Mesendoderm (in vitro differentiated cells): ENCODE measurements at regions not wholly inside any gene's neighbourhood (a gene's known extent, or its start where the extent isn't known, plus 50 kb on each side); places are given as distances from the start of the nearest gene placed in this dataset.

ENCODE experiments used
- DNase-seq: peaks from one replicate; pipeline ENCODE4 v3.0.0; 2013
- H2AK5ac ChIP-seq: 2 replicates; pipeline ENCODE4 v1.6.1; 2013; ENCODE audit warnings: low read length, inconsistent platforms
- H2BK120ac ChIP-seq: 2 replicates; pipeline ENCODE4 v1.6.1; 2013; ENCODE audit warnings: low read depth, mild to moderate bottlenecking, low read length, moderate library complexity, mixed read lengths
- H2BK15ac ChIP-seq: replicated peaks from 2 replicates; pipeline ENCODE4 v1.6.1; 2013; ENCODE audit warnings: low read depth, mild to moderate bottlenecking, moderate library complexity
- H2BK5ac ChIP-seq: 2 replicates; pipeline ENCODE4 v1.6.1; 2013; ENCODE audit warnings: low read length, inconsistent platforms
- H3K18ac ChIP-seq: 2 replicates; pipeline ENCODE4 v1.6.1; 2013; ENCODE audit warnings: mild to moderate bottlenecking, low read length, mixed read lengths
- H3K23ac ChIP-seq: one replicate; pipeline ENCODE4 v1.6.1; 2013; ENCODE audit warnings: low read length
- H3K27ac ChIP-seq: 2 replicates; pipeline ENCODE4 v1.5.1; 2013; ENCODE audit warnings: low read depth, mild to moderate bottlenecking, inconsistent platforms, low read length, moderate library complexity
- H3K27me3 ChIP-seq: 2 replicates; pipeline ENCODE4 v1.6.1; 2013; ENCODE audit warnings: low read length, control low read depth, mild to moderate bottlenecking, inconsistent platforms; ENCODE audit not compliant: insufficient read depth, poor library complexity
- H3K36me3 ChIP-seq: 2 replicates; pipeline ENCODE4 v1.6.1; 2013; ENCODE audit warnings: low read length, inconsistent platforms; ENCODE audit not compliant: control insufficient read depth, insufficient read depth
- H3K4ac ChIP-seq: one replicate; pipeline ENCODE4 v1.6.1; 2013; ENCODE audit warnings: low read depth, mild to moderate bottlenecking, low read length, moderate library complexity
- H3K4me1 ChIP-seq: 2 replicates; pipeline ENCODE4 v1.6.1; 2013; ENCODE audit warnings: low read depth, low read length, inconsistent platforms; ENCODE audit not compliant: control insufficient read depth
- H3K4me2 ChIP-seq: 2 replicates; pipeline ENCODE4 v1.6.1; 2013; ENCODE audit warnings: low read length
- H3K4me3 ChIP-seq: 2 replicates; pipeline ENCODE4 v1.5.1; 2013; ENCODE audit warnings: mild to moderate bottlenecking, low read length
- H3K56ac ChIP-seq: one replicate; pipeline ENCODE4 v1.6.1; 2013; ENCODE audit warnings: low read length
- H3K79me1 ChIP-seq: 2 replicates; pipeline ENCODE4 v1.6.1; 2013; ENCODE audit warnings: low read length, inconsistent platforms
- H3K79me2 ChIP-seq: 2 replicates; pipeline ENCODE4 v1.6.1; 2013; ENCODE audit warnings: mild to moderate bottlenecking, low read length; ENCODE audit not compliant: control insufficient read depth, insufficient read depth
- H3K9ac ChIP-seq: 2 replicates; pipeline ENCODE4 v1.6.1; 2013; ENCODE audit warnings: low read length, inconsistent platforms
- H4K5ac ChIP-seq: one replicate; pipeline ENCODE4 v1.6.1; 2013; ENCODE audit warnings: low read length
- H4K8ac ChIP-seq: one replicate; pipeline ENCODE4 v1.6.1; 2013; ENCODE audit warnings: low read depth, mild to moderate bottlenecking, control low read depth, low read length, moderate library complexity
- WGBS: extraction: QIAGEN DNeasy Blood & Tissue Kit; methylation state at CpG from one replicate; pipeline ENCODE4 v1.1.7; 2013; ENCODE audit warnings: low lambda C conversion rate, missing lambda C conversion rate; ENCODE audit not compliant: insufficient coverage; ENCODE audit errors: extremely low coverage; 5-methylcytosine and 5-hydroxymethylcytosine counted together

- no peak overlapping the region for H3K56ac ChIP-seq
- H3K79me2 ChIP-seq: no peaks in the 10 kb centered on the region
- H2BK5ac ChIP-seq: no peak overlapping the region
- H3K4me3 ChIP-seq: no peak overlapping the region
- H3K79me1 ChIP-seq: no peaks in the 10 kb centered on the region
- no peaks in the 10 kb centered on the region for H3K36me3 ChIP-seq
- WGBS: no CpG with 5 or more reads among the region's 3 CpGs
- no peak overlapping the region for H3K23ac ChIP-seq
- DNase-seq: peak; percentile 84
- H3K9ac ChIP-seq: no peak overlapping the region
- no peak overlapping the region for H3K4ac ChIP-seq
- no peak overlapping the region for H4K5ac ChIP-seq
- no peak overlapping the region for H3K4me2 ChIP-seq
- no peak overlapping the region for H2AK5ac ChIP-seq
- no peak overlapping the region for H2BK120ac ChIP-seq
- H3K18ac ChIP-seq: no peak overlapping the region
- no peak overlapping the region for H2BK15ac ChIP-seq
- no peak overlapping the region for H4K8ac ChIP-seq
- peaks cover 3% of the 10 kb centered on the region for H3K4me1 ChIP-seq
- H3K27me3 ChIP-seq: no peaks in the 10 kb centered on the region
- H3K27ac ChIP-seq: peak overlapping the region; percentile 11
These were observed 113.6 kb upstream of the PPARGC1A start for GRCh38 chr4:24003496-24003895.

- Histone ChIP-seq H2BK15ac (peak overlapping the region; percentile 92), H3K56ac (no peak overlapping the region), H4K8ac (no peak overlapping the region), H3K9ac (no peak overlapping the region), H3K27ac (no peak overlapping the region), H3K4me3 (no peak overlapping the region), H3K79me1 (no peaks in the 10 kb centered on the region), H3K36me3 (no peaks in the 10 kb centered on the region), H3K18ac (no peak overlapping the region), H2AK5ac (no peak overlapping the region), H3K79me2 (no peaks in the 10 kb centered on the region), H3K27me3 (no peaks in the 10 kb centered on the region), H3K23ac (no peak overlapping the region), H2BK120ac (peak overlapping the region; percentile 51), H3K4me2 (no peak overlapping the region), H3K4ac (no peak overlapping the region), H3K4me1 (peaks cover 3% of the 10 kb centered on the region), H4K5ac (no peak overlapping the region), H2BK5ac (no peak overlapping the region)
- no CpG with 5 or more reads among the region's 7 CpGs for WGBS
- DNase-seq: peak; percentile 30
These were observed 112.6 kb upstream of the PPARGC1A start for GRCh38 chr4:24002330-24002966.

GRCh38 chr4:24001486-24002329 is 111.9 kb upstream of the PPARGC1A start:
- no peak overlapping the region for H3K27ac ChIP-seq
- no CpG with 5 or more reads among the region's 8 CpGs for WGBS
- H2BK5ac ChIP-seq: no peak overlapping the region
- peak overlapping the region; percentile 39 for H3K18ac ChIP-seq
- H3K79me1 ChIP-seq: no peaks in the 10 kb centered on the region
- no peak overlapping the region for H3K4me2 ChIP-seq
- H3K27me3 ChIP-seq: no peaks in the 10 kb centered on the region
- H3K4ac ChIP-seq: no peak overlapping the region
- no peak overlapping the region for H4K5ac ChIP-seq
- H3K9ac ChIP-seq: no peak overlapping the region
- H3K79me2 ChIP-seq: no peaks in the 10 kb centered on the region
- DNase-seq: peak; percentile 55
- H3K36me3 ChIP-seq: no peaks in the 10 kb centered on the region
- H3K4me3 ChIP-seq: no peak overlapping the region
- H3K56ac ChIP-seq: no peak overlapping the region
- no peak overlapping the region for H2AK5ac ChIP-seq
- peaks cover 3% of the 10 kb centered on the region for H3K4me1 ChIP-seq
- H2BK120ac ChIP-seq: no peak overlapping the region
- H4K8ac ChIP-seq: no peak overlapping the region
- H2BK15ac ChIP-seq: peak overlapping the region; percentile 11
- no peak overlapping the region for H3K23ac ChIP-seq

- Histone ChIP-seq H3K4me1 (peaks cover 3% of the 10 kb centered on the region), H2AK5ac (no peak overlapping the region), H4K5ac (no peak overlapping the region), H3K36me3 (no peaks in the 10 kb centered on the region), H2BK15ac (no peak overlapping the region), H3K4me3 (no peak overlapping the region), H3K18ac (no peak overlapping the region), H3K27me3 (no peaks in the 10 kb centered on the region), H3K79me2 (no peaks in the 10 kb centered on the region), H2BK120ac (no peak overlapping the region), H3K4me2 (no peak overlapping the region), H4K8ac (no peak overlapping the region), H3K4ac (no peak overlapping the region), H3K23ac (no peak overlapping the region), H2BK5ac (no peak overlapping the region), H3K9ac (no peak overlapping the region), H3K27ac (no peak overlapping the region), H3K56ac (no peak overlapping the region), H3K79me1 (no peaks in the 10 kb centered on the region)
- DNase-seq: no peak
- WGBS: no CpG with 5 or more reads among the region's 3 CpGs
These were observed 110.6 kb upstream of the PPARGC1A start for GRCh38 chr4:24000470-24000831.

DNA sequence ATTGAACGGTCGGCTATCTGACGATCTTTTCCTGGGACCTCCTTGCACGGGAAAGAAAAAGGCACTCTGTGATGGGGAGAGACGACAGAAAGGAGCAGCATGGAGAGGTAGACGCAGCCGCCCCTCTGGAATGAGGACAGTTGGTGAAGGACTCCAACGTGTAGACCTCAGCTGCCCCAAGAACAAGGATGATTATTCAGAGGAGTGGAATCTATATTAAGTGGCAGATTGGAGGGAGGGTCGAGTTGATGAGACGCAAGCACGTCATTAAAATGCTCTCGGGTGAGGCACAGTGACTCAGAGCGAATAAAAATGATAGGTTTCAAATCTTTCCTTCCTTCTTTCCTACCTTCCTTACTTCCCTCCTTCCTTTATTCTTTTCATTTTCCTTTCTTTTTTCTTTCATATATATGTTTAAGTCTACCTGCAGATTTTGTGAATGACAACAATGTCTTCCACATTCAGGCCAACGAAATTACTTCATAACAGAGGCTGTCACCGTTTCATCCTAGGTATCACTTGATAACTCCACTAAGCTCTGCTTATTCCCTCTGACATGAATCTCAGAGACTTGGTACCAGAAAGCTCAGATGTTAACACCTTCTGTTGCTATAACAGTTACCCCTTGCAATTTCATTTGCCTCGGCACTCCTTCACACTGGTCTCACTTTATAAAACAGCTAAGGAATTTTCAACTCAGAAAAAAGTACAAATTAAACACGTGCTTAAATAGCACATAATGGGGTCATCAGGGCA is 110.0 kb upstream of the PPARGC1A start:
- H3K27me3 ChIP-seq: no peaks in the 10 kb centered on the region
- no peak overlapping the region for H4K8ac ChIP-seq
- no peaks in the 10 kb centered on the region for H3K36me3 ChIP-seq
- WGBS: no CpG with 5 or more reads among the region's 17 CpGs
- no peaks in the 10 kb centered on the region for H3K79me1 ChIP-seq
- H3K27ac ChIP-seq: no peak overlapping the region
- H3K9ac ChIP-seq: no peak overlapping the region
- no peak overlapping the region for H3K4me3 ChIP-seq
- H3K18ac ChIP-seq: no peak overlapping the region
- no peak overlapping the region for H2BK15ac ChIP-seq
- no peak overlapping the region for H3K4ac ChIP-seq
- DNase-seq: no peak
- no peak overlapping the region for H3K23ac ChIP-seq
- no peaks in the 10 kb centered on the region for H3K79me2 ChIP-seq
- H3K56ac ChIP-seq: no peak overlapping the region
- no peak overlapping the region for H3K4me2 ChIP-seq
- no peak overlapping the region for H2BK5ac ChIP-seq
- H3K4me1 ChIP-seq: peaks cover 3% of the 10 kb centered on the region
- H2BK120ac ChIP-seq: no peak overlapping the region
- no peak overlapping the region for H2AK5ac ChIP-seq
- no peak overlapping the region for H4K5ac ChIP-seq
